Hepatocyte (in vitro differentiated cells): ENCODE measurements at regions not wholly inside any gene's neighbourhood (a gene's known extent, or its start where the extent isn't known, plus 50 kb on each side); places are given as distances from the start of the nearest gene placed in this dataset.

Experiments
- DNase-seq: peaks from one replicate; pipeline ENCODE4 v3.0.0-alpha.2; 2016; ENCODE audit warnings: low spot score
- H2AFZ ChIP-seq: fragments of 200-600 bp; sonication (generic); 2 replicates; pipeline ENCODE4 v1.6.0; 2016; ENCODE audit warnings: antibody characterized with exemption, mild to moderate bottlenecking
- H3K27ac ChIP-seq: fragments of 200-600 bp; sonication (generic); 2 replicates; pipeline ENCODE4 v1.5.1; 2016; ENCODE audit warnings: mild to moderate bottlenecking
- H3K27me3 ChIP-seq: fragments of 200-600 bp; sonication (generic); 2 replicates; pipeline ENCODE4 v1.6.1; 2016
- H3K36me3 ChIP-seq: fragments of 200-600 bp; sonication (generic); replicated peaks from 2 replicates; pipeline ENCODE4 v1.5.1; 2016; ENCODE audit warnings: low read depth; ENCODE audit not compliant: insufficient read depth
- H3K4me1 ChIP-seq: fragments of 200-600 bp; sonication (generic); 2 replicates; pipeline ENCODE4 v1.5.1; 2016; ENCODE audit warnings: mild to moderate bottlenecking, moderate library complexity; ENCODE audit not compliant: insufficient read depth
- H3K4me2 ChIP-seq: fragments of 200-600 bp; sonication (generic); 2 replicates; pipeline ENCODE4 v1.6.0; 2016
- H3K4me3 ChIP-seq: fragments of 200-600 bp; sonication (generic); 2 replicates; pipeline ENCODE4 v1.5.1; 2016; ENCODE audit warnings: mild to moderate bottlenecking
- H3K79me2 ChIP-seq: fragments of 200-600 bp; sonication (generic); 2 replicates; pipeline ENCODE4 v1.6.0; 2017; ENCODE audit warnings: mild to moderate bottlenecking
- H3K9me2 ChIP-seq: fragments of 200-600 bp; sonication (generic); replicated peaks from 2 replicates; pipeline ENCODE4 v1.6.0; 2017; ENCODE audit warnings: mild to moderate bottlenecking; ENCODE audit not compliant: insufficient read depth
- H3K9me3 ChIP-seq: fragments of 200-600 bp; sonication (generic); 2 replicates; pipeline ENCODE4 v1.5.1; 2016; ENCODE audit warnings: low read depth, mild to moderate bottlenecking
- H4K20me1 ChIP-seq: fragments of 200-600 bp; sonication (generic); 2 replicates; pipeline ENCODE4 v1.6.0; 2016; ENCODE audit warnings: mild to moderate bottlenecking; ENCODE audit not compliant: insufficient read depth, poor library complexity, severe bottlenecking
- EZH2 ChIP-seq: fragments of 200-600 bp; sonication (generic); IDR thresholded peaks from 2 replicates; pipeline ENCODE4 v1.6.1; 2016; ENCODE audit warnings: antibody characterized with exemption, mild to moderate bottlenecking, borderline replicate concordance
- EZH2phosphoT487 ChIP-seq: fragments of 200-600 bp; sonication (generic); IDR thresholded peaks from one replicate; pipeline ENCODE4 v1.6.1; 2018; ENCODE audit warnings: antibody characterized with exemption, mild to moderate bottlenecking, low read depth, moderate library complexity; ENCODE audit not compliant: unreplicated experiment, severe bottlenecking
- WGBS: methylation state at CpG from one replicate; pipeline ENCODE4 v1.1.6; 2016; ENCODE audit warnings: low lambda C conversion rate; ENCODE audit errors: missing lambda C conversion rate; 5-methylcytosine and 5-hydroxymethylcytosine counted together
- TF ChIP-seq, protein P1 (sequence below): fragments of 200-600 bp; sonication (generic); IDR thresholded peaks from 2 replicates; pipeline ENCODE4 v1.5.1; 2016; ENCODE audit warnings: antibody characterized with exemption, mild to moderate bottlenecking; ENCODE audit not compliant: poor library complexity

DNA sequence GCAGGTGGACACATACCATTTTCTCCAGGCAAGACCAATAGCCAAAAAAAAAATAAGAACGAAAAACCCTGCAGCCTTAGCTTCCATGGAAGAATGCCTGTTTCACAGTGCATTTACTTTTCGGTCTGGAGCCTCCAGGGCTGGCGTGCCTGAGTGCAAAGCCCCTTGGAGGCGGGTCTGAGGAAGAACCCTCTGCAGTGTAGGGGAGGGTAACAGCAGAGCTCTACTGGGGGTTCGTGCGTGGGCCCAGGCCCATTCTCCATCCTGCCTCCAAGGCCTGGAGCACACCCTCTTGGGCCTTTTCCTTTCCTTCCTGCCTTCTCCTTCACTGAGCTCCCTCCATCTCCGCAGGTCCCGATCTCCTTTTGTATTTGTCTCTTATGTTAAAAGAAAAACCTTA is 172.3 kb upstream of the GLI3 start:
- H3K4me3 ChIP-seq, result no peak overlapping the region
- no peaks in the 10 kb centered on the region for H3K79me2 ChIP-seq
- H4K20me1 ChIP-seq, result no peaks in the 10 kb centered on the region
- H3K36me3 ChIP-seq, result no peaks in the 10 kb centered on the region
- H3K27ac ChIP-seq, result no peak overlapping the region
- H3K9me2 ChIP-seq, result no peaks in the 10 kb centered on the region
- H3K4me2 ChIP-seq, result no peak overlapping the region
- no peak for DNase-seq
- no peak overlapping the region for H2AFZ ChIP-seq
- H3K9me3 ChIP-seq, result no peaks in the 10 kb centered on the region
- WGBS, result 98% methylated on average over 8 of the region's 8 CpGs
- H3K4me1 ChIP-seq, result no peaks in the 10 kb centered on the region
- no peak for TF ChIP-seq EZH2phosphoT487
- no peak for TF ChIP-seq EZH2
- TF ChIP-seq, protein P1, sequence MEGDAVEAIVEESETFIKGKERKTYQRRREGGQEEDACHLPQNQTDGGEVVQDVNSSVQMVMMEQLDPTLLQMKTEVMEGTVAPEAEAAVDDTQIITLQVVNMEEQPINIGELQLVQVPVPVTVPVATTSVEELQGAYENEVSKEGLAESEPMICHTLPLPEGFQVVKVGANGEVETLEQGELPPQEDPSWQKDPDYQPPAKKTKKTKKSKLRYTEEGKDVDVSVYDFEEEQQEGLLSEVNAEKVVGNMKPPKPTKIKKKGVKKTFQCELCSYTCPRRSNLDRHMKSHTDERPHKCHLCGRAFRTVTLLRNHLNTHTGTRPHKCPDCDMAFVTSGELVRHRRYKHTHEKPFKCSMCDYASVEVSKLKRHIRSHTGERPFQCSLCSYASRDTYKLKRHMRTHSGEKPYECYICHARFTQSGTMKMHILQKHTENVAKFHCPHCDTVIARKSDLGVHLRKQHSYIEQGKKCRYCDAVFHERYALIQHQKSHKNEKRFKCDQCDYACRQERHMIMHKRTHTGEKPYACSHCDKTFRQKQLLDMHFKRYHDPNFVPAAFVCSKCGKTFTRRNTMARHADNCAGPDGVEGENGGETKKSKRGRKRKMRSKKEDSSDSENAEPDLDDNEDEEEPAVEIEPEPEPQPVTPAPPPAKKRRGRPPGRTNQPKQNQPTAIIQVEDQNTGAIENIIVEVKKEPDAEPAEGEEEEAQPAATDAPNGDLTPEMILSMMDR, result no peak
- no peaks in the 10 kb centered on the region for H3K27me3 ChIP-seq

DNA sequence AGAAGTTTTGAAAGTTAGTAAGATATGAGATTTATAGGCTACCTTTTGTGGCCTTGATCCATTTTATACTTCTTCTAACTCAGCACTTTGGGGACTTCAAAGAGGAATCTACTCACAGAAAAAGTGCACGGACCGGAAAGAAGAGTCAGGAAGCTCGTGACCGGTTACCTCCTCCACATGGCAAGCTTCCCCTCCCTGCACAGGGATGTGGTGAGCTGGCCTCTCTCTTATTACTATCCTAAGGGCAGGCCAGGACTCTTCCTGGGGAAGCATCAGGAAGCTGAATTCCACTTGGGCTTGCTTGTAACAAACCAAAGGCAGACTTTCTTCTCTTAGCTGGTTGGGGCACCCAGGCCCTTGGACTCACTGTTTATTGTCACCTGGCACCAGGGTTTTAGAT is 170.8 kb upstream of the GLI3 start:
- no peaks in the 10 kb centered on the region for H3K27me3 ChIP-seq

DNA sequence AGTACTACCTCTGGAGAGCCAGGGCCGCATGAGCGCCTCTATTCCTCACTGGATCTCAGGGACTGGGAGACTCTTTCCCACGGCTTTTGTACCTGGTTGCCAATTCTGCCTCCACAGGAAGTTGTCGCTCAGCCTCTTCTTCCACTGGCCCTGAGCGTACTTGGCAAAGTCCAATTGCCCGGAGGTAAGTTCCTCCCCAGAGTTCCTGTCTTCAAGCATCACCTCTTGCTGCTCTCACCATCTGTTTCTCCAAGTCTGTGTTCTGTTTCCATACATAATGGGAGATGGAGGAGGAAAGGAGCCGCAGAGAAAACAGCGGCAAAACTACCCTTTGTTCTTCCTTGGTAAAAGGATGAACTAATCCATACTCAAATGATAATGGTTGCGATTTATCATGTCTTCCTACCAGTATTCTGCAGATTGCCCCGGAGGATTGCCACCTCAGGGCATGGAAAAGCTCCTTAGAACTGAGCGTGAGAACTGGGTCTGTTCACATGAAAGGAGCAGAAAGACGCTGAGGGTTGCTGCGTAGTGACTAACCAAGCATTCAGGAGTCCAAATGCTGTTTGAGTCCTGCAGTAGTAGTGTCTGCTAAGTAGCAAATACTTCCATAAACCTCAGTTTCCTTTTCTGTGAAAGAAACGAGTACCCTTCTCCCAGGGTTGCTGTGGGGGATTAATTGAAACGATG is 170.2 kb upstream of the GLI3 start:
- no peaks in the 10 kb centered on the region for H3K79me2 ChIP-seq
- H3K4me3 ChIP-seq, result no peak overlapping the region
- no peak for DNase-seq
- no peaks in the 10 kb centered on the region for H3K9me3 ChIP-seq
- no peaks in the 10 kb centered on the region for H3K9me2 ChIP-seq
- 89% methylated on average over 15 of the region's 15 CpGs for WGBS
- no peaks in the 10 kb centered on the region for H3K27me3 ChIP-seq
- H3K4me1 ChIP-seq, result no peaks in the 10 kb centered on the region
- H3K4me2 ChIP-seq, result no peak overlapping the region
- H4K20me1 ChIP-seq, result no peaks in the 10 kb centered on the region
- TF ChIP-seq EZH2phosphoT487 (no peak), EZH2 (no peak)
- TF ChIP-seq, protein P1, result no peak
- H3K36me3 ChIP-seq, result no peaks in the 10 kb centered on the region
- no peak overlapping the region for H2AFZ ChIP-seq
- no peak overlapping the region for H3K27ac ChIP-seq

More for the DNA sequence above, 170.8 kb upstream of the GLI3 start:
- Histone ChIP-seq H3K4me2 (no peak overlapping the region), H3K9me3 (no peaks in the 10 kb centered on the region), H3K27ac (no peak overlapping the region), H2AFZ (no peak overlapping the region), H3K4me1 (no peaks in the 10 kb centered on the region), H3K79me2 (no peaks in the 10 kb centered on the region), H3K9me2 (no peaks in the 10 kb centered on the region), H4K20me1 (no peaks in the 10 kb centered on the region), H3K4me3 (no peak overlapping the region), H3K36me3 (no peaks in the 10 kb centered on the region)
- TF ChIP-seq EZH2phosphoT487 (no peak), EZH2 (no peak)
- TF ChIP-seq, protein P1, result no peak
- no peak for DNase-seq
- WGBS, result 64% methylated on average over 4 of the region's 4 CpGs
